ENCODE measurements at regions not wholly inside any gene's neighbourhood (a gene's known extent, or its start where the extent isn't known, plus 50 kb on each side); places are given as distances from the start of the nearest gene placed in this dataset.
"Not testable (repeated sequence)": the region's sequence is repeated elsewhere in the genome, so short reads cannot be mapped to it uniquely, and the experiment has no call there.

GRCh38 chr13:55053891-55054550 is 2025.4 kb downstream of the OLFM4 start:
- DNase-seq (ENCODE audit: low read depth) = not testable (repeated sequence)

GRCh38 chr13:55055666-55056065 is 2027.1 kb downstream of the OLFM4 start:
- not testable (repeated sequence) for DNase-seq (ENCODE audit: low read depth)

GRCh38 chr13:55062662-55063061 is 2034.0 kb downstream of the OLFM4 start:
- DNase-seq (ENCODE audit: low read depth) = no peak

GRCh38 chr13:55067946-55068345 is 2039.3 kb downstream of the OLFM4 start:
- DNase-seq (ENCODE audit: low read depth) = no peak

GRCh38 chr13:55069746-55070145 is 2041.1 kb downstream of the OLFM4 start:
- no peak for DNase-seq (ENCODE audit: low read depth)

GRCh38 chr13:55073000-55073399 is 2044.4 kb downstream of the OLFM4 start:
- no peak for DNase-seq (ENCODE audit: low read depth)

- no peak for DNase-seq (ENCODE audit: low read depth)
These were observed 2056.0 kb downstream of the OLFM4 start for GRCh38 chr13:55084630-55085029.

- DNase-seq (ENCODE audit: low read depth) = no peak
These were observed 2053.6 kb upstream of the PRR20A start for GRCh38 chr13:55087085-55087484.

- no peak for DNase-seq (ENCODE audit: low read depth)
These were observed 2050.1 kb upstream of the PRR20A start for GRCh38 chr13:55090612-55091011.

- DNase-seq (ENCODE audit: low read depth) = no peak
These were observed 2049.5 kb upstream of the PRR20A start for GRCh38 chr13:55091172-55091571.

GRCh38 chr13:55106509-55106908 is 2034.2 kb upstream of the PRR20A start:
- no peak for DNase-seq (ENCODE audit: low read depth)

GRCh38 chr13:55120631-55121030 is 2020.1 kb upstream of the PRR20A start:
- no peak for DNase-seq (ENCODE audit: low read depth)

GRCh38 chr13:55155046-55155445 is 1985.7 kb upstream of the PRR20A start:
- no peak for DNase-seq (ENCODE audit: low read depth)

GRCh38 chr13:55159765-55160164 is 1981.0 kb upstream of the PRR20A start:
- no peak for DNase-seq (ENCODE audit: low read depth)

GRCh38 chr13:55160867-55161266 is 1979.9 kb upstream of the PRR20A start:
- DNase-seq (ENCODE audit: low read depth) = no peak

- DNase-seq (ENCODE audit: low read depth) = not testable (repeated sequence)
These were observed 1962.1 kb upstream of the PRR20A start for GRCh38 chr13:55178582-55178981.

GRCh38 chr13:55190996-55191395 is 1949.7 kb upstream of the PRR20A start:
- no peak for DNase-seq (ENCODE audit: low read depth)

- DNase-seq (ENCODE audit: low read depth) = no peak
These were observed 1941.6 kb upstream of the PRR20A start for GRCh38 chr13:55199134-55199533.

- DNase-seq (ENCODE audit: low read depth) = no peak
These were observed 1925.8 kb upstream of the PRR20A start for GRCh38 chr13:55214841-55215345.

GRCh38 chr13:55219538-55219937 is 1921.2 kb upstream of the PRR20A start:
- DNase-seq (ENCODE audit: low read depth) = no peak

GRCh38 chr13:55229906-55230569 is 1910.7 kb upstream of the PRR20A start:
- DNase-seq (ENCODE audit: low read depth) = no peak

GRCh38 chr13:55230570-55230908 is 1910.2 kb upstream of the PRR20A start:
- DNase-seq (ENCODE audit: low read depth) = no peak

- no peak for DNase-seq (ENCODE audit: low read depth)
These were observed 1906.4 kb upstream of the PRR20A start for GRCh38 chr13:55234311-55234710.
